GM19035 (cell line): ENCODE measurements at regions not wholly inside any gene's neighbourhood (a gene's known extent, or its start where the extent isn't known, plus 50 kb on each side); places are given as distances from the start of the nearest gene placed in this dataset.
"Not testable (repeated sequence)": the region's sequence is repeated elsewhere in the genome, so short reads cannot be mapped to it uniquely, and the experiment has no call there.

Source experiments
- ATAC-seq: cut with Tn5 transposase; IDR thresholded peaks from one replicate; pipeline ENCODE4 v1.9.1; 2021; ENCODE audit not compliant: unreplicated experiment

GRCh38 chr7:12929476-12930140 is 242.2 kb downstream of the ARL4A start:
- no peak for ATAC-seq

DNA sequence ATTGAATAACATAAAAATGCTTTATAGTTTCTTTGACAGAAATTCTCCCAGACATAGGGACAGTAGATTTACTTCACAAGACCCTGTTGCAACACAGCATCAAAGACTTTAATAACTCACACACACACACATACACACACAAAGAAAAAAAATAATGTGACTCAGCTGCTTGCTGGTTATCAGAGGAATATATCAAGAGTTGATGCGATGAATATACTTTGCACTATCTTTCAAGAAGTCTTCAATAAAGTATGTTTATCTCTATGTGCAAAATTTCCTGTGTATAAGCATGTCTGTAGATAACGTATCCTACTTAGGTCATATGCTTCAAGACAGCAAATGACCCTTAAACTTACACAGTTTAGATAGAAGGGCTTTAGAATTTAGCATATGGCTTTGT is 243.1 kb downstream of the ARL4A start:
- no peak for ATAC-seq

- ATAC-seq = not testable (repeated sequence)
Observed at GRCh38 chr7:12931465-12931864, 244.0 kb downstream of the ARL4A start.

GRCh38 chr7:12939694-12940093 is 252.3 kb downstream of the ARL4A start:
- no peak for ATAC-seq

DNA sequence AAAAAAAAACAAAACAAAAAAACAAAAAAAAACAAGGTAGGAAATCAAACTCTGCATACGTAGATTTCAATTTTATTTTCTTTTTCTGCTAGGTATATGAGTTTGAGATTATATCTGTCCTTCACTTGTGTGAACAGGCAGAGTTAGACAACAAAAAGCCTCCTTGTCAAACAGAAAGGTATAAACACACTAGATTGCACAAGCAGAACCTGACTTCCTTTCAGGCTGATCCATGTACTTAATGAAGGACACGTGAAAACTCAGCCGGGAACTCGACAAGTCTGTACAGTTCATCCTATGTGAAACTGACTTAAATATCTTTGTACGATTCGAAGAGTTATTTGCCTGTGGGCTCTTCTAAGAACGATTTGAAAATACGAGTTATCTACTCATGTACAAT is 254.1 kb downstream of the ARL4A start:
- no peak for ATAC-seq

GRCh38 chr7:12942609-12943008 is 255.2 kb downstream of the ARL4A start:
- ATAC-seq = no peak

GRCh38 chr7:12943781-12944180 is 256.3 kb downstream of the ARL4A start:
- no peak for ATAC-seq

- no peak for ATAC-seq
Observed at GRCh38 chr7:12945901-12946300, 258.5 kb downstream of the ARL4A start.

DNA sequence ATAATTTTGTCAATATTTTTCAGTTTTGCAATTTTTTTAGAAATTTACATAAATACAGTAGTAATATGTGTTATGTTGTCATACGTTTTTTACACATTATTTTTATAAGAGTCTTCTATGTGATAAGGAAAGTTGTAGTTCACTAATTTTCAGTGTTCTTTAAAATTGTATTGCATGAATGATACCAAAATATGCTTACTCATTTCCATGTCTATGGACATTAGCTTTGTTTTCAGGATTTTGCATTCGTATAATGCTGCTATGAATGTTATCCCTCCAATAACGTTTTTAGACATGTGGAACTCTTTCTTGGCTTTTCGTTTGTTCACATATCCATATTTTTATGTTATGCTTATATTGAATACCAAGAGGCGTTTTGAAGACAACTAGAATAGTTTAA is 260.0 kb downstream of the ARL4A start:
- ATAC-seq = no peak

DNA sequence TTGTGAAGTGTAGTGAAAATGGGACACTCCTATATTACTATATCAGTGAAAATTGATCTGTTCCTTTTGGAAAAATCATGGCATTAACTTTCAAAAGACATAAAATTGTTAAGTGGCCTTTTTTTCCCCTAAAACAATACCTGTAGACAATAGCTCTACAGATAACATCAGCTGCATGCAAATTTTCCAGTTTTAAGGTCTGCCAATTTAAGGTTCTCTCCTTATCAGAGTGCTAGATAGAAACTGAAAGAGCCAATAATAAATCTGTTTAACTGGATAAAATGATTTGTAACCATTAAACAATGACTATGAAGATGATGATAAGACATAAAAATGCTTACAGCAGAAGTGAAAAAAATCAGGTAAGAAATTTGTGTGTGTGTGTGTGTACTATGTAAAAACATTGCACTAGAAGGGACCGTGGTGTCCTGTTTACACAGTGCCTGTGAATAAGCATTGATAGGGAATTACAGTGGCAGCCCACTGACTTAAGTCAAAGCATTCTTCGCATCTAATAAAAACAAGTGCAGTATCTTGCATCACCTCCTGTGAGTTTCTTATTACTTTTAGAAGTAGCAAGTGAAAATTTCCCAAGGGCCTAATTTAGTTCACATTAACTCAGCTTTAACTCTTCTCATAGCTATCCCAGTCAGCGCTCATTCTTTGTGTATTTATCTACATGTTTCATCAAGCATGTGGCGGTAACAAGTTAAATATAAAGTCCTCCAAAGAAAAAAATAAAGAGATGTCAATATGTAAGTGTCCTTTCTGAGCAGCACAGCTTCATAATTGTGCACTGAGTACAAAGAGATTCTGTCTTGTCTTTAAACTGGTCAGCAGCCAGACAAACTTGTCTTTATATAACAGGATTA is 261.9 kb downstream of the ARL4A start:
- ATAC-seq = no peak

DNA sequence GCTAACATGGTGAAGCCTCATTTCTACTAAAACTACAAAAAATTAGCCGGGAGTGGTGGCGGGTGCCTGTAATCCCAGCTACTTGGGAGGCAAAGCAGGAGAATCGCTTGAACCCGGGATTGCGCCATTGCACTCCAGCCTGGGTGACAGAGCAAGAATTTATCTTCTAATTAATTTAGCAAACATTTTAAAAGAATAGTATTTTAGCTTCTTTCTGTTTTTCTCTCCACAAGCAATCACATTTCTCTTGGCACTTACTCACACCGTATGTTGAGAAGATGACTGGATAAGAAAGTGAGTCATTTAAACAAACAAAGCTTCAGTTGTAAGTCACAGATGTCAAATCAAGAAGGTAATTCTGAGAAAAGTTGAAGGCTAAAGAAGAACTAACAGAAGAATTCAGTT is 264.0 kb downstream of the ARL4A start:
- no peak for ATAC-seq

- no peak for ATAC-seq
Observed at GRCh38 chr7:12954380-12955033, 267.1 kb downstream of the ARL4A start.

GRCh38 chr7:12957487-12957886 is 270.1 kb downstream of the ARL4A start:
- no peak for ATAC-seq

DNA sequence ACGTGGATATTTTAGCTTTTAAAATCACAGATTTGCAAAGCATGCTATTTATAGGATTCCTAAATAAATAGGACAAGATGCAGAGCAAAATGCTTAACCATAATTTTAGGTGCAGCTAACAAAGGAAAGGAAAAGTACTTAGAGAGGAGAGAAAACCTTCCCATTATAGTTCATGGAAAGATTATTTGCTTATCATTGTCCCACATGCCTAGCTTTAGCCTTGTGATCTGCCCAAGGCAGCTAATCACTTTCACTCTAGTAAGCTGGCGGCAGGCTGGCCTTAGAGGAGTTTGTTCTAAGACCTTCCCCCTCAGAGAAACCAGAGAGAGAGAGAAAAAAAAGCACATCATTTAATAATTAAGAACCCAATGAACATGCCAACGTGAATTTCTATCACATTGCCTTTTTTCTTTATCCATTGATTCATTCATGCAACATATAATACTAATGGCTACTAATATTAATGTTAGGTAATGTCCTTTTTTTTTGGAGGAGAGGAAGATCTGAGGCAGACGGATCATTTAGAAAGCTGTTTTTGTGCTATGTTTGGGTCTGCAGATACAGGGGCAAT is 274.6 kb downstream of the ARL4A start:
- ATAC-seq = no peak

GRCh38 chr7:12963435-12963834 is 276.0 kb downstream of the ARL4A start:
- ATAC-seq = no peak

- no peak for ATAC-seq
Observed at GRCh38 chr7:12964836-12965235, 277.4 kb downstream of the ARL4A start.

DNA sequence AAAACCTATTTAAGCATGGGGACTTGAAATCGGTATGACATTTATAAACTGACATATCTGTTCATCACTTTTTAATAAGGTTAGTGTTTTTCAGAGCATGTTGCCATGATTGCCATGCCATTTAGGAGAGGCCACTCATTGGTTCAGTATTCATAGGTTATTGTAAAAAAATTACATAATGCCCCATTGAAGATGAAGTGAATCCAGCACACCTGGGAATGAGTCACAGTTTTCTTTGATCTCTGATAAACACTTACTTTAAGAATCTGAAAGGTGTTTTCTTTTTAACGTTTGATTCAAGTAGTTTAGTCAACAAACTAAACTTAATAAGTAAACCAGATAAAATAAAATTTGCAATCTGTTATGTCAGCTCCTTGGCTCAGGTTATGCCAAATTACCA is 278.3 kb downstream of the ARL4A start:
- no peak for ATAC-seq

DNA sequence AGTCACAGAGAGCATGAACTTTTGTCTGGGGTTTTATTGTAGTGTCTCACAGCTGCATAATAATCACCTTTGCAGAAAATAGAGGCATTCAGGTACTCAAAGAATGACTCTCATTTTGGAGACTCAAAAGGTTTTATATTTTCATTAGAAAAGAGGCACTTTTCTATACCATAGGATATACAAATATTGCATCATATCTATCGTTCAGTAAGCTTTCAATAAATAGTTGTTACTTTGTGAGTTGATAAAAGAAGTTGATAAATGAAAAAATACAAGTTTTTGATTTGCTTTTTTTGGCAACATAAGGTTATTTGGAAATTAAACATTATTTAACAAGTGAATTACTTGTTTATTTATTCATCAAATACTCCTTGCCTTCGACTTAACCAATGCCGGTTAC is 279.9 kb downstream of the ARL4A start:
- no peak for ATAC-seq

- no peak for ATAC-seq
Observed at GRCh38 chr7:12968836-12969422, 281.5 kb downstream of the ARL4A start.

DNA sequence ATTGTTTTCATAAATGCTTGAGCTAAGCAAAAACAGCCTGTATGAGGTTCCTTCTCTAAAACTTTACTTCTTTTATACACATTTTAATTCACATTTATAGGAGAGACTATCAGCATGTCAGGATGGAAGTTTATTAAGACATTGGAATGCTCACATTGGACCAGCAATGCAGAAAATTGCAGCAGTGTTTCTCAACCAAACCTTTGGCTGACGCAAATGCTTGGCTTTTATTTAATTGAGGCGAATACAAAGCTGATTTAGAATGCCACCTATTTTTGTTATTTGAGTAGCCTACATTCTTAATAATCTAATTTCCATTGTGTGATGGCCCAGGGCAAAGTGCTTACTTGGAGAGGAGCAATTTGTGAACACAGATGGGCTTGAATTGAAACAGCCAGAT is 283.2 kb downstream of the ARL4A start:
- ATAC-seq = no peak

GRCh38 chr7:12974451-12975166 is 287.2 kb downstream of the ARL4A start:
- ATAC-seq = no peak
